HG03135 (cell line): ENCODE measurements at regions not wholly inside any gene's neighbourhood (a gene's known extent, or its start where the extent isn't known, plus 50 kb on each side); places are given as distances from the start of the nearest gene placed in this dataset.
"Not testable (repeated sequence)": the region's sequence is repeated elsewhere in the genome, so short reads cannot be mapped to it uniquely, and the experiment has no call there.

Experiments
- ATAC-seq: cut with Tn5 transposase; IDR thresholded peaks from one replicate; pipeline ENCODE4 v1.9.1; 2021; ENCODE audit warnings: mild to moderate bottlenecking, moderate library complexity; ENCODE audit not compliant: unreplicated experiment

GRCh38 chr9:75274781-75275180 is 186.5 kb downstream of the OSTF1 start:
- no peak for ATAC-seq

GRCh38 chr9:75282047-75282446 is 193.7 kb downstream of the OSTF1 start:
- no peak for ATAC-seq

- ATAC-seq = no peak
Measured at GRCh38 chr9:75289332-75289731, 201.0 kb downstream of the OSTF1 start.

- no peak for ATAC-seq
Measured at GRCh38 chr9:75299324-75299723, 211.0 kb downstream of the OSTF1 start.

- ATAC-seq = no peak
Measured at GRCh38 chr9:75333624-75334023, 245.3 kb downstream of the OSTF1 start.

- ATAC-seq = no peak
Measured at GRCh38 chr9:75358846-75359245, 270.5 kb downstream of the OSTF1 start.

- ATAC-seq = no peak
Measured at GRCh38 chr9:75359638-75360037, 271.3 kb downstream of the OSTF1 start.

GRCh38 chr9:75360252-75360651 is 271.9 kb downstream of the OSTF1 start:
- no peak for ATAC-seq

- ATAC-seq = not testable (repeated sequence)
Measured at GRCh38 chr9:75362446-75362845, 274.1 kb downstream of the OSTF1 start.

GRCh38 chr9:75365196-75365595 is 276.9 kb downstream of the OSTF1 start:
- ATAC-seq = no peak

GRCh38 chr9:75369989-75370388 is 281.7 kb downstream of the OSTF1 start:
- no peak for ATAC-seq

- no peak for ATAC-seq
Measured at GRCh38 chr9:75372499-75373268, 284.4 kb downstream of the OSTF1 start.

GRCh38 chr9:75376680-75377254 is 288.5 kb downstream of the OSTF1 start:
- ATAC-seq = no peak

- ATAC-seq = no peak
Measured at GRCh38 chr9:75378036-75378435, 289.7 kb downstream of the OSTF1 start.

GRCh38 chr9:75378926-75379325 is 290.6 kb downstream of the OSTF1 start:
- no peak for ATAC-seq

- no peak for ATAC-seq
Measured at GRCh38 chr9:75382126-75382525, 293.8 kb downstream of the OSTF1 start.

- ATAC-seq = not testable (repeated sequence)
Measured at GRCh38 chr9:75383420-75384034, 295.2 kb downstream of the OSTF1 start.

GRCh38 chr9:75385236-75385635 is 296.9 kb downstream of the OSTF1 start:
- ATAC-seq = no peak

- no peak for ATAC-seq
Measured at GRCh38 chr9:75389101-75389500, 300.8 kb downstream of the OSTF1 start.

GRCh38 chr9:75390951-75391350 is 302.6 kb downstream of the OSTF1 start:
- ATAC-seq = no peak

- ATAC-seq = no peak
Measured at GRCh38 chr9:75391497-75391896, 303.2 kb downstream of the OSTF1 start.

GRCh38 chr9:75395336-75395735 is 307.0 kb downstream of the OSTF1 start:
- ATAC-seq = no peak
